Stimulated activated CD4-positive, alpha-beta T cell treated with anti-CD3 and anti-CD28 coated beads, Interleukin-15, amount 100 ng/mL, for 48 hours (primary cell): ENCODE measurements at regions not wholly inside any gene's neighbourhood (a gene's known extent, or its start where the extent isn't known, plus 50 kb on each side); places are given as distances from the start of the nearest gene placed in this dataset.
"Not testable (repeated sequence)": the region's sequence is repeated elsewhere in the genome, so short reads cannot be mapped to it uniquely, and the experiment has no call there.

Experiments used
- DNase-seq, 2 donors: peaks; one replicate each; pipeline ENCODE4 v3.0.0-alpha.2; 2020; ENCODE audit warnings: low read depth in 2 of 2

DNA sequence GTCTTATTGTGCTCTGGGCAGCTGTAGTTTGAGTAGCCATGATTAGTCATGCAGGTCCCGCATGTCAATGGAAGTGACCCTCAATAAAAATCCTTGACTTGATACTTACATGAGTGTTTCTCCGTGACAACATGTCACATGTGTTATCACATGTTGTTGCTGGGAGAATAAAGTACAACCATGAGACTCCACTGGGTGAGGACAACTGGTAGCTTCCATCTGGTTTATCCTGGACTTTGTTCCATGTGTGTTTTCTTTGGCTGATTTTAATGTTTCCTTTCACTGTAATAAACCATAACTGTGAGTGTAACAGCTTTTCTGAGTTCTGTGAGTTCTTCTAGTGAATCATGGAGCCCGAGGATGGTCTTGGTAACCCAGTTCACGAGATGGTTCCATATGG is 63.1 kb upstream of the NDN start:
- DNase-seq, result no peak

DNA sequence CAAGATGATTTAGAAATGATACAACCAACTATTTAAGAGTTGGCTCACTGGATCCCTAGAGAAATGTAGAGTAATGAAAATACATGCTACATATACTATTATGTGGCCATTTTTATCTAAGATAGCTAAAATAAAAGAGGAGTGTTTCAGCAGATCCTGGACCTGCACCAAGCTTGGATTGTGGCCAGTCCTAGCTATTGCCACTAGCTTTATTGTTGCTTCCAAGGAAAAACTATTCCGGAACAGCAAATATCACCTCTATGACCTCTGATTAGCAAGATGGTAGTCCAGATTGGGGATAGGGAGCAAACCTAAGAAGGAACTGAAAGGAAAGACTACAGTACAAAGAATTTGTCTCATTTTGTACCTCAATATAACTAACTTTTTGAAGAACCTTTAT is 63.7 kb upstream of the NDN start:
- DNase-seq, result no peak

DNA sequence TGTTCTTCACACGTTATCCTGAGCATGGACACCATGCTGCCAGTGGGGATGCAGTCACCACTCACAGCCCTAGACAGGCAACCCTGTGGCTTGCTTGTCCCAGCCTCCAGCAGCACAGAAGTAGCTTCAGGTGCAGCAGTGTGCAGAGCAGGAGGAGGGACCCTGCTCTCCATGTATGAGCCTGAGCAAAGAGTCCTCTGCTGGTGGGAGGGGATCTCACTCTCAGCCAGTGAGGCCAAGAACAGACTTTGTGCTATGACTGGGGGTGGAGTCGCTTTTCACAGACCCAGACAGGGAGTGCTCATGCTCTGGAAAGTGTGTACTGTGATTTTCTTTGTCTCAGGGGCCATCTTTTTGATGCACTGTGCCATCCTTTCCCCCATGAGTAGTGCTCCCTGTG is 66.1 kb upstream of the NDN start:
- DNase-seq, result no peak

DNA sequence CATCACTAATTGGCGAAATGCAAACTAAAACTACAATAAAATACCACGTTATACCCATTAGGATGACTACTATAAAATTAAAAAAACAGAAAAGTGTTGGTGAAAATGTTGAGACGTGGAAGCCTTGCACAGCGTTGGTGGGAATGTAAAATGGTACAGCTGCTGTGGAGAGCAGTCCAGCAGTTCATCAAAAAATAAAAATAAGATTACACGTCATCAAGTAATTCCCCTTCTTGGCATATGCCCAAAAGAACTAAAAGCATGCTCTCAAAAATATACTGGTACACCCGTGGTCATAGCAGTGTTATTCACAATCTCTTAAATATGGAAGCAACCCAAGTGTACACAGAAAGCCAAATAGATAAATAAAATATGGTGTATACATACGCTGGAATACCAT is 71.8 kb upstream of the NDN start:
- DNase-seq, result no peak

DNA sequence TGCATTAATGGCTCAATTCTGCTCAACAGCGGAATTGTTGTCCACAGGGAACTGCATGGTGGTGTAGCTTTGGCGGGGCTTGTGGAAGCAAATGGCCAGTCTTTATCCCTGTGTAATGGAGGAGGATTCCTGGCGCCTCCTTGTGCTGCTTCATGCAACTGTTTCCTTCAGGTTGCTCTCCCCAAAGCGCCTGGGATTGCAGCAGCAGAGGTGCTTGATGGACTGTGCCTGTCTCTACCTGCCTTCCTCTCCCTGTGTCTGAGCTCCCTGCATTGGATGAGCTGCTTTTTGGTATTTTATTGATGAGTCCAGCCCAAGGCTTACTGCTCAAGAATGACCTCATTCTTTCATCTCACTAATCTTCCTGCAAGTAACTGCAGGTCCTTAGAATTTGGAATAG is 72.9 kb upstream of the NDN start:
- no peak for DNase-seq

DNA sequence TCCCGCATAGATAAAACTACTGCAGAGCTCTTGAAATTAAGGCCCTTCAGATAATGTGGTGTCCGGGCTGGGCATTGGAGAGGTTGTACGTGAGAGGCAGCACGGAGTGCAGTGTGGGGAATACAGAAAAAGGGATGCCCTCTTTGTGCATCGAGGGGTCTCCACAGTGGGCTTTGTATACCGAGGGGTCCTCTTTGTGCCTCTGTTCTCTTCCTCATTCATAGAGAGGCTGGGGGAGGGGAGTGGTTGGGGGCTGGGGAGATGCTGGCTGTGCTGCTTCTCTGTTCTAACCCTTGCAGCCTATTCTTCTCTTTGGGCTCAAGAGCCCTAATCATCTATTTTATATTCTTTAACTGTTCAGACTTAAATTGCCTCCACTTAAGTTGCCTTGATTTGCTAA is 74.3 kb upstream of the NDN start:
- DNase-seq, result no peak

DNA sequence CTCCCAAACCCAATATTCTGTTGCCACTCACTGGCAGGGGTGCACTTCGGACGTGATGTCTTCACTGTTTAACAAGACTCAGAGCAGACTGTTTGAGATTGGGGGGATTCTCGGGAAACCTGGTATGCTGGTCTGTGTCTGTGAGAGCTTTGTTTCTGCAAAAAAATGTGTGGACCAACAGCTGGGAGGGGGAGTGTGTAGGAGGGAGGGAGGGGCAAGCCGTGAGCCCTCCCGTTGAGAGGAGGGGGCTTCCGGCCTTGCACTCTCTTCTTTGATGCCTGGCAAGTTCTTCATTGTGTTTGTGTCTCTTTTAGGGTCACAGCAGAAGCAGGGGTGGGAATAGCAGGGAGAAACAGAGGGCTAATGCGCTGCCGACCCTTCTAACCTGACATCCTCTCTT is 74.9 kb upstream of the NDN start:
- no peak for DNase-seq

DNA sequence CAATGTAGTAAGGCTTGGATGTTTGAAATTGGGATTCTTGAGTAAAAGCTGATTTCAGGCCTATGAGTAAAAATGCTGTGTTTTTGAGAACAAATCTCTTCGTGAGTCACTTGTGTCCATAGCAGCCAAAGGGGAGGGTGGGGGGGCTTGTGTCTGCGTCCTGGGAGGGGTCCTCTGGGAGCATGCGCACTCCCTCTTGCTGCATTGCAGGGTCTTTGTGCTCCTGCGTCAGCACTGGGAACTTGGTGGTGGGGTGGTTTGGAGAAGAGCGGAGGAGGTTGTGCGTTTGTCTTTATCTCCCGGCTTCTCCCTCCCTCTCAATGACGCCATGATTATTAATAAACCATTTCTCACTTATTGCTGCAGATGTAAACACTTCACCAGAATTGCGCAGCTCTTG is 75.9 kb upstream of the NDN start:
- DNase-seq, result no peak

DNA sequence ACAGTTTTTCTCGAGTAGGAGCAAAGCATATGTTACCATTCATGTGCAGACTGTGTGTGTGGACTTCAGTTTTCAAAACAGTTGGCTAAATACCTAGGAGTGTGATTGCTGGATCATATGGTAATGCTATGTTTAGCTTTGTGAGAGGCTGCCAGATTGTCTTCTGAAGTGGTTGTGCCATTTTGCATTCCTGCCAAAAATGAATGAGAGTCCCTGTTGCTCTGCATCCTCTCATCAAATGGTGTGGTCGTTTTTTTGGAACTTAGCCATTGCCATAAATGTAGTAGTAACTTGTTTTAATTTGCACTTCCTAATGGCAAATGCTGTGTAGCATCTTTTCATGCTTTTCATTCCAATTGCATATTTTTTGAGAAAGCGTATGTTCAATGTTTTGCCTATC is 77.2 kb upstream of the NDN start:
- no peak for DNase-seq

DNA sequence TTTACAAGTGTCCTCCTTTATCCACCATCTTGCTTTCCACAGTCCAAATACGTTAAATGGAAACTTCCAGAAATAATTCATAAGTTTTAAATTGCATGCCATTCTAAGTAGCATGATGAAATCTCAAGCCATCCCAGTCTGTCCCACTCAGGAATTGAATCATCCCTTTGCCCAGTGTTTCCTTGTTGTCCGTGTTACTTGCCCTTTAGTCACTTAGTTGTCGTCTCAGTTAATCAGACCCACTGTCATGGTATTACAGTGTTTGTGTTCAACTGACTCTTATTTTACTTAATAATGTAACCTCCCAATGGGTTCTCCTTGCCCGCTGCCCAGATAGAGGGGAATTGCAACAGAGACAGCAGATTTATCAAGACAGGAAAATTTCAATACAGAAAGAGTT is 77.6 kb upstream of the NDN start:
- no peak for DNase-seq

DNA sequence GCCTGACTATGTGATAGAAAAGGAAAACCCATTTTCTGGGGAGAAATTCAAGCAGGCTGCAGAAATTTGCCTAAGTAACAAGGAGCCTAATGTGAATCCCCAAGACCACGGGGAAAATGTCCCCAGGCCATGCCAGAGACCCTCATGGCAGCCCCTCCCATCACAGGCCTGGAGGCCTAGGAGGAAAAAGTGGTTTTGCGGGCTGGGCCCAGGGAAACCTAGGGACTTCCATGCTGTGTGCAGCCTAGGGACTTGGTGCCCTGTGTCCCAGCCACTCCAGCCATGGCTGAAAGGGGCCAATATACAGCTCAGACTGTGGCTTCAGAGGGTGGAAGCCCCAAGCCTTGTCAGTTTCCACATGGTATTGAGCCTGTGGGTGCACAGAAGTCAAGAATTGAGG is 79.7 kb upstream of the NDN start:
- DNase-seq, result not testable (repeated sequence)

DNA sequence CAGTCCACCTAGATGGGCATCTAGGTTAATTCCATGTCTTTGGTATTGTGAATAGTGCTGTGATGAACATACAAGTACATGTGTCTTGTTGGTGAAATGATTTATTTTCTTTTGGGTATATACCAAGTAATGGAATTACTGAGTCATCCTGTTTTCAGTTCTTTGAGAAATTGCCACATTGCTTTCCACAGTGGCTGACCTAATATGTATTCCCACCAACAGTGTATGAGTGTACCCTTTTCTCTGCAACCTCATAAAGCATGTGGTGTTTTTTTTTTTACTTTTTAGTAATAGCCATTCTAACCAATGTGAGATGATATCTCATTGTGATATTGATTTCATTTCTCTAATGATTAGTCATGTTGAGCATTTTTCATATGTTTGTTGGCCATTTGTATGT is 86.0 kb upstream of the NDN start:
- DNase-seq, result no peak

DNA sequence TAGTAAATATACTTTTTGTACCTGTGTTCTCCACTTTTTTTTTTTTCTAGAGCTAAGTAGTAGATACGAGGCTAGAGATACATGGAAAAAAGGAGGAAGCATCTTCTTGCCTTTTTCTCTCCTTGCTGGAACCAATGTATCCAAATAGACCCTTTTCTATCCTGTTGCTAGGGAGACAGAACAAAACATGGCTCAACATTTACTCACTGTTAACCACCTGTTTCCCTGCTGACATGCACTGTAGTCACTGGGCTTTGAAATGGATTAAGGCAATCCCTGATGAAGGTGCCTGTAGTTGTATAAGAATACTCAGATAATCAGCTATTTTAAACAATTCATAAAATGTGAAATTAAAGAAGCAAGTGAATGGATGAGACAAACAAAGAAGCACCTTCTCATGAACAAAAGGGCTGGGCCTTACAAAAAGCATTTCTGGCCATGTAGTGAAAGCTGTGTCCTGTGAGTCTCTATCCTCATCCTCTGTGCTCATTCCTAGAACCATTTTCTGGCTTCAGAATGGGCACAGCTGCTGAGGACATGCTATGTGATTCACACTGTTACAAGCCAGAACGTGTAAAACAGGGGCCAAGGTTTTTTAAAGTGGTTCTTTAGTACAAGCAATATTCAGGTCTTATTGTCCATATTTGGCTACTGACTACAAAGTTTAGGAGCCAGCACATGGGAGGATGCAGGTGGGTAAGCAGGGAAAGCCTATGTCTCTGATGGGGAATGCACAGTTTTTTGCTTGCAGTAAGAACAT is 100.4 kb upstream of the NDN start:
- DNase-seq, result no peak

DNA sequence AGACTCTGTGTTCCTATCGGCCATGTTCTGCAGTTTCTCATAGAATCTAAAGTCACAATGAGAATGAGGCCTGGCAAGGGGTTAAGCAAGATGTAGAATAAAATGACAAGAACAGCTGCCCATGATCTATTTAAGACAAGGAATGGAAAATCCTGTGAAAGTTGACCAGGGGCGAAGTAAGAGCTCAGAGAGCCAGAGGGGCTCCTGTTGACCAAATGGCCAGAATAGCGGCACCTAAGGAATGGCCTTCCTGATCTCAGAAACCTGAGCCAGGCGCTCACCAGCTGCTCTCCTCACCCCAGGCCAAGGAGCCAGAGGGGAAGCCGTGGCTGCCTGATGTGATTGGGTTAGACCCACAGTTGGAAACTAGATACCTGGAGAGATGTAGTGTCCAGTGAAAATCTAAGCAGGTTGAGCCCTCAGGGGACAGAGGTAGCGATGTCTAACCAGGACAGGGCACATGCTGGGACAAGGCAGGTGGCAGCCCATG is 106.1 kb upstream of the NDN start:
- DNase-seq, result no peak

DNA sequence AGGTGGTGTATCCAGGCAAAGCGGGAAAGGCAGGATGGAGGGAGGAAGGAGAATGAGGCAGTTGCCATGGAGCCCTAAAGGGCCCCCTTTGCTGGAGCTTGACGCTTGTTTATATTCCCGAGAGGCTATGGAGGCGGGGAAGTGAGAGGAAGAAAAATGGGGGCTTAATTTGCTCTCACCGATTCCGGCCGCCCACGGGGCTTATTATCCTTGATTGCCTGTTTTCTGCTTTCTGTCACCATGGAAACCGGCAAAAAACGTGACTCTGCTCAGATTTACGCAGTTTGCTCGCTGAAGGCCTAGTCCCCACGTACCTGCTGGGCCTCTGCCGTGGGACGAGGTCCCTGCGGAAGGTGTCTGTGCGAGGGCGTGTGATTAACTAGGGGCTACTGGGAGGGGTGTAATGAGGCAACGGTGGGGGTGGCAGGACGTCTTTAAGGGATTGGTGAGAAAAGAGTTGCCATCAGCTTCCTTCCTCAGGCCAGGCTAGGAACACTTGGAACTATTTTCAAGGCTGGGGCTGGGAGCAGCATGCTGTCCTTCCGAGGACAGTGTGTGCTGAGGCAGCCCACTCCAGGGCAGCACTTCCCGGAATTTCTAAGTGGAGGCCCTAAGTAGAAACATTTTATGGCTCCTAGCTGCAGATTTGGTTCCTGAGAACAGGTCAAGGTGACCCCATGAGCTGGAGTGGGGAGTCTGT is 110.8 kb upstream of the NDN start:
- DNase-seq, result no peak

DNA sequence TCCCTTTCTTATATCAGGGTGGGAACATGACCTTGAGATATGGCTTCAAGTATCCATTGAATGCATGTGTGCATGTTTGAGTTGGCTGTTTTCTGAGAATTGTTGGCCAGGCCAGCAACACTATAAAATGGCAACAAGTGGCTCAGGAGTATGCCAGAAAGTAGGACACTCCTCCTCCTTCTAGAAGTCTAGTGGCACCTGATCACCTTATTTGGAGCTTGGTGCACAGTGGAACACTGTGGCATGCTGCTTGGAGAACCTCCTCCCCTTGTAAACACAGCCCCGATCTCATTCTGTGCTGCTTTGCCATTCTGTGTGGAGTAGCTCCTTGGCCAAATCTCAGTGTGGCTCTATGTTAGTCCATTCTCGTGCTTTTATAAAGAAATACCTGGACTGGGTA is 114.8 kb upstream of the NDN start:
- no peak for DNase-seq

DNA sequence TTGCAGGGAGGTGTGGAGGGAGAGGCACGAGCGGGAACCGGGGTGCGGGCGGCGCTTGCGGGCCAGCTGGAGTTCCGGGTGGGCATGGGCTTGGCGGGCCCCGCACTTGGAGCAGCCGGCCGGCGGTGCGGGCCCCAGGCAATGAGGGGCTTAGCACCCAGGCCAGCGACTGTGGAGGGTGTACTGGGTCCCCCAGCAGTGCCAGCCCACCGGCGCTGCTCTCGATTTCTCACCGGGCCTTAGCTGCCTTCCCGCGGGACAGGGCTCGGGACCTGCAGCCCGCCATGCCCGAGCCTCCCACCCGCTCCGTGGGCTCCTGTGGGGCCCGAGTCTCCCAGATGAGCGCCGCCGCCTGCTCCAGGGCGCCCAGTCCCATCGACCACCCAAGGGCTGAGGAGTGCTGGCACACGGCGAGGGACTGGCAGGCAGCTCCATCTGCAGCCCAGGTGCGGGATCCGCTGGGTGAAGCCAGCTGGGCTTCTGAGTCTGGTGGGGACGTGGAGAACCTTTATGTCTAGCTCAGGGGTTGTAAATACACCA is 115.9 kb upstream of the NDN start:
- not testable (repeated sequence) for DNase-seq

DNA sequence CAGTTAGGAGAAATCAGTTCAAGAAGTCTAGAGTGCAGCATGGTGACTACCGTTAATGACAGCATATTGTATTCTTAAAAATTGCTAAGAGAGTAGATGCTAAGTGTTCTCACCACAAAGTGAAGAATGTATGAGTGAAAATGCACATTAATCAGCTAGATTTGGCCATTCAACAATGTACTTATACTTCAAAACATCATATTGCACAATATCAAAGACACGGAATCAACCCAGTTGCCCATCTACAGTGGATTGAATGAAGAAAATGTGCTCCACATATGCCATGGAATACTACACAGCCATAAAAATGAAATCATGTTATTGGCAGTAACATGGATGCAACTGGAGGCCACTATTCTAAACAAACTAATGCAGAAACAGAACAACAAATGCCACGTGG is 119.9 kb upstream of the NDN start:
- DNase-seq, result no peak

DNA sequence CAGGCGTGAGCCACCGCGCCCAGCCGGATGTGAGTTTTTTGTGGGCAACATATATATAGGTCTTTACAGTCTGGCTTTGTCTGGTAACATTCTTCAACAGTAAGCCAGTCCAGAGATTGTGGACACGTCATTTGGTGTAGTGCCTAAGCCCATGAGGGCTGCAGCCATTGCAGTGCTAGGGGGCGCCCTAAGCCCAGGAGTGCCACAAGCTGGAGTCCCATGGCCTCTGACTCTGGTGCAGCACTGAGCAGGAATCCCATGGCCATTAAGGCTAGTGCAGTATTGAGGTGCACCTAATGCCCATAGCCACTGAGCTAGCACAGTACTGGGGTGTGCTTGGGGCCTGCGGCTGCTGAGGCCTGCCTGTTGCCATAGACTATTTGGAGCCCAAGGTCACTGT is 136.4 kb upstream of the NDN start:
- DNase-seq, result no peak

DNA sequence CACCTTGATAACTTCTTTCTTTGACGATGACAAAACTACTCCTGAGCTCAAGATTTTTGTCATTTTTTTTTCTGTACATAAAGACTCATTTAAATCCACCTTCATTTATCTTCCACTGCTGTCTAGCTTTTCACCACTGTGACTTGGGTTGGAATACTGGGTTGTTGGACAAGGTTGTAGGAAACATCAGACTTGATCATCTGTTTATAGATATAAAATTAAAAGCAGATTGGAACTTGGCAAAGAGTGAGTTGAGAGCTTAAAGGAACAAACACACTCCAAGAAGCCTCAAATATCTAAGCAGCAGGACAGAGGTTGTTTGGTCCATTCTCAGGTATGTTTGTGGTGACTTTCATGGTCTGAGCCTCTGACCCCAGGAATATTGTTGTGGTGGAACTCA is 141.7 kb upstream of the NDN start:
- no peak for DNase-seq

DNA sequence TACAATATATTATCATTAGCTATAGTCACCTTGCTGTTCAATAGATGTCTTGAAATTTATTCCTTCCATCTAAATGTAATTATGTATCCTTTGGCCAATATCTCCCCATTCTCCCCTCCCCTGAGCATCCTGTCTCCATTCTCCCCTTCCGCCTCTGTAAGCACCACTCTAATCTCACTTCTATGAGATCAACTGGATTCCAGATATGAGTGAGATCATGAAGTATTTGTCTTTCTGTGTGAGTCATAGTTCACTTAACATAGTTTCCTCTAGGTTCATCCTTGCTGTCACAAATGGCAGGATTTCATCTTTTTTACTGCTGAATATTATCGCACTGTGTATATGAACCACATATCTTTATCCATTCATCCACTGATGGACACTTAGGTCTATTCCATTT is 148.8 kb upstream of the NDN start:
- no peak for DNase-seq

DNA sequence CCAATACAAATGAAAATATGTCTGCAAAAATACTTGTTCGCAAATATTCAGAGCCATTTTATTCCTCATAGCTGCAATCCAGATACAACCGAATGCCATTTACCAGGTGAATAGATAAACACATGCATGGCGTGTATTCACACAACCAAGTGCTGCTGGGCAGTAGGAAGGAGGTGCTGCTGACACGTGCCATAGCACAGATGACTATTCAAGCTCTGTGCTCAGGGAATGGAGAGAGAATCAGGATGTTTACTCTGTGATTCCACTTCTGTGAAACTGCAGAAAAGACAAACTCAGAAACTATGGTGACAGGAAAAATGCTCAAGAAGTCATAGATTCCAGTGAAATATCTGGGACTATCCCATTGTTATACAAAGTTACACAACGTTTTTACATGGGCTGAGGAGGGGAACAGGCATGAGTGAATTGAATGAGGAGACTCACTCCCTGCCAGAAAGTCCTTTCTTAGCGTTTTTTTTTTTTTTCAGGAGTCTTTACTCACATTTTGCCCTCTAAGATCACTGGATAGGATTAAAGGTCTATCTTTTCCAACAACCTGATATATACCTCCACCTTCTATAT is 152.9 kb upstream of the NDN start:
- no peak for DNase-seq

DNA sequence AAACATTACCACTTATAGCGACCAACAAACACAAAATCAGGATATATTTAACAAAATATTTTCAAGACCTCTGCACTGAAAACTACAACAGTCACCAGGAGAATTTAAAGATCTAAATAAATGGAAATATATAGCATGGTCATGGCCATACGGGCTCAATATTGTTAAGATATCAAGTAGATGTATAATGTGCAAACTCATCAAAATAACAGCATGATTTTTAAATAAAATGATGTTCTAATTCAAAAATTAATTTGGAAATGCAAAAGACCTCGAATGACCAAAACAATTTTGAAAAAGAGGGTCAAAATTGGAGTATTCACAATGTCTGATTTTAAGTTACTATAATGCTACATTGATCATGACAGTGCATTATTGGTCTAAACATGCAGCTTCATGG is 159.1 kb upstream of the NDN start:
- DNase-seq, result no peak
